H1 (cell line): ENCODE measurements at regions not wholly inside any gene's neighbourhood (a gene's known extent, or its start where the extent isn't known, plus 50 kb on each side); places are given as distances from the start of the nearest gene placed in this dataset.

Experiments used
- ASH2L ChIP-seq: fragments of 200-600, 300-600 bp; sonication (generic); IDR thresholded peaks from one replicate; pipeline ENCODE4 v1.7.1; 2017; ENCODE audit warnings: low read length
- EP300 ChIP-seq, 2 experiments: IDR thresholded peaks; 1 replicate in 1 of 2; 2 replicates in 1 of 2; pipeline ENCODE4 v1.6.1; 2011 to 2012; ENCODE audit warnings: low read depth in 2 of 2, low read length in 2 of 2, mild to moderate bottlenecking in 2 of 2, borderline replicate concordance in 1 of 2, inconsistent platforms in 1 of 2, moderate library complexity in 1 of 2
- SIX5 ChIP-seq: IDR thresholded peaks from 2 replicates; pipeline ENCODE4 v1.6.1; 2011; ENCODE audit warnings: mild to moderate bottlenecking, low read depth, low read length
- SP1 ChIP-seq: IDR thresholded peaks from 2 replicates; pipeline ENCODE4 v1.6.1; 2011; ENCODE audit warnings: low read depth, low read length

GRCh38 chr3:168453623-168454022, 357.9 kb upstream of the GOLIM4 start (continued):
- TF ChIP-seq EP300 (IDR thresholded peaks at IDR 0.05; ENCODE audit: borderline replicate concordance in 1 of 2, low read depth in 2 of 2, low read length in 2 of 2) (no peak), SP1 (no peak), ASH2L (no peak), SIX5 (no peak)
